WERI-Rb-1 (cell line): ENCODE measurements at regions not wholly inside any gene's neighbourhood (a gene's known extent, or its start where the extent isn't known, plus 50 kb on each side); places are given as distances from the start of the nearest gene placed in this dataset.

ENCODE experiments used
- DNase-seq: peaks from one replicate; pipeline ENCODE4 v3.0.0-alpha.2; 2020
- H3K27ac ChIP-seq: fragments of 250-450 bp; sonication (Bioruptor Pico); 2 replicates; pipeline ENCODE4 v1.5.1; 2020; ENCODE audit warnings: mild to moderate bottlenecking, moderate library complexity
- H3K27me3 ChIP-seq: fragments of 250-450 bp; sonication (Bioruptor Pico); 2 replicates; pipeline ENCODE4 v1.5.1; 2021; ENCODE audit warnings: mild to moderate bottlenecking, low read depth, moderate library complexity; ENCODE audit not compliant: insufficient read depth, severe bottlenecking
- H3K36me3 ChIP-seq: fragments of 250-450 bp; sonication (Bioruptor Pico); 2 replicates; pipeline ENCODE4 v1.5.1; 2020; ENCODE audit warnings: mild to moderate bottlenecking, moderate library complexity
- H3K4me3 ChIP-seq: 2 replicates; pipeline ENCODE4 v1.5.1; 2011; ENCODE audit warnings: low read depth, mild to moderate bottlenecking, control low read depth, low read length
- H3K9me3 ChIP-seq: fragments of 250-450 bp; sonication (Bioruptor Pico); 2 replicates; pipeline ENCODE4 v1.5.1; 2021; ENCODE audit warnings: mild to moderate bottlenecking, moderate library complexity; ENCODE audit not compliant: severe bottlenecking
- CTCF ChIP-seq: IDR thresholded peaks from 2 replicates; pipeline ENCODE4 v1.5.1; 2011; ENCODE audit warnings: low read depth, mild to moderate bottlenecking, control low read depth, inconsistent platforms, low read length

GRCh38 chr9:95771556-95772246 lies 103.8 kb upstream of the ERCC6L2 start:
- Histone ChIP-seq H3K27ac (peak overlapping the region; percentile 57), H3K27me3 (no peaks in the 10 kb centered on the region), H3K36me3 (no peaks in the 10 kb centered on the region), H3K4me3 (peak overlapping the region; percentile 22), H3K9me3 (peaks cover 2% of the 10 kb centered on the region)
- TF ChIP-seq CTCF, result no peak
- DNase-seq, result peak; percentile 39

DNA sequence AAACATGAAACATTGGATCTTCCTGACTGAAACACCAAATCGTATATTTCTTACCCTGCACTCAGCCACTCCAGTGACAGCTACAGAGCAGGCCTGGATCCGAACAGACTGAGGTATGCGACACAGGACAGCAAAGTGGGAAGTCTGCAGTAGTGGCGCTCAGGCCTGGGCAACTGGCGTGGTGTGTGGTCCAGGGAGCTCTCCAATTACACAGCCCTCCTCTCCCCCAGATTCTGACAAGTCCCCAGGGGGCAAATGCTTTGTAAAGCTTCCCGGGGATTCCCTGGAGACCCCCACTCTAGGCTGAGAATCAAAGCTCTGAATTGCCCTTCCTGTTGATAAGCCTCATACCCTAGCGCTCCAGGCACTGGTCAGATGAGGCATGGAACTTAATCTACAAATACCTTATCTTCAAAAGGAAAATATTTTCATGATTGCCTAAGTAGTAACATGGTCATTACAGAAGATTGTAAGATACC lies 104.8 kb upstream of the ERCC6L2 start:
- Histone ChIP-seq H3K36me3 (no peaks in the 10 kb centered on the region), H3K27ac (no peak overlapping the region), H3K9me3 (peaks cover 2% of the 10 kb centered on the region), H3K4me3 (no peak overlapping the region), H3K27me3 (no peaks in the 10 kb centered on the region)
- no peak for TF ChIP-seq CTCF
- DNase-seq, result no peak

GRCh38 chr9:95769909-95770433 lies 105.5 kb upstream of the ERCC6L2 start:
- TF ChIP-seq CTCF, result no peak
- H3K36me3 ChIP-seq, result no peaks in the 10 kb centered on the region
- H3K9me3 ChIP-seq, result peaks cover 2% of the 10 kb centered on the region
- H3K27ac ChIP-seq, result no peak overlapping the region
- no peak for DNase-seq
- no peaks in the 10 kb centered on the region for H3K27me3 ChIP-seq
- no peak overlapping the region for H3K4me3 ChIP-seq

DNA sequence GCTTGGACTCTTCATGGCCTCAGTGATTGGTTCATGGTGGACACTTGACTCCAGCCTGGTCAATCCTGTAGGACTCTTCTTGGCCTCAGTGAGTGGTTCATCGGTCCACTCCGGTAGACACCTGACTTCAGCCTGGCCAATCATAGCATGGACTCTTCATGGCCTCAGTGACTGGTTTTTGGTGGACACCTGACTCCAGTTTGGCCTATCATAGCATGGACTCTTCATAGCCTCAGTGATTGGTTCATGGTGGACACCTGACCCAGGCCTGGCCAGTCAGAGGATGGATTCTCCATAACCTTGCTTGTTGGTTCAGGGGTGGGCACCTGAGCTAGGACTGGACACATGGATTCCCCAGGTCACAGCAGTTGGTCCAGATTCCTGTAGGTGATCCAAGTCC lies 106.0 kb upstream of the ERCC6L2 start:
- no peaks in the 10 kb centered on the region for H3K36me3 ChIP-seq
- peaks cover 2% of the 10 kb centered on the region for H3K9me3 ChIP-seq
- no peak for DNase-seq
- H3K27me3 ChIP-seq, result no peaks in the 10 kb centered on the region
- no peak for TF ChIP-seq CTCF
- H3K27ac ChIP-seq, result no peak overlapping the region
- H3K4me3 ChIP-seq, result no peak overlapping the region

DNA sequence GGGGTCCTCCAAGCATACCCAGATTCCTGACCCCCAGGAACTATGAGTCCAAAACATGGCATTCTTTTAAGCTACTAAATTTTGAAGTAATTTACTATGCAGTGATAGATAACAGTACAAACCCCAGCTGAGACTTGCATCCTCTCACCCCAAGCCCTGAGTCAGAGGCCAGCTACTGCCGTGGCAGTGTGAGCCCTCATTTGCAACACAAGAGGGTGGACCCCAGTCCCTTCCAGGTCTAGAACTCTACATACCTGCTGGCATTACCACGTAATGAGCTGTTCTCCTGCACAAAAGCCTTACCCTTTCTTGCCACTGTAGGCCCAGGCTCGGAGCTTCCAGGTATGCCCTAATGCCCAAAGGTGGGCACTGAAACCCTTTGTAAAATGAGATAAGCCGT lies 108.6 kb upstream of the ERCC6L2 start:
- Histone ChIP-seq H3K27ac (no peak overlapping the region), H3K9me3 (peaks cover 2% of the 10 kb centered on the region), H3K27me3 (no peaks in the 10 kb centered on the region), H3K36me3 (no peaks in the 10 kb centered on the region), H3K4me3 (no peak overlapping the region)
- DNase-seq, result no peak
- TF ChIP-seq CTCF, result no peak
